ENCODE measurements at regions not wholly inside any gene's neighbourhood (a gene's known extent, or its start where the extent isn't known, plus 50 kb on each side); places are given as distances from the start of the nearest gene placed in this dataset.

DNA sequence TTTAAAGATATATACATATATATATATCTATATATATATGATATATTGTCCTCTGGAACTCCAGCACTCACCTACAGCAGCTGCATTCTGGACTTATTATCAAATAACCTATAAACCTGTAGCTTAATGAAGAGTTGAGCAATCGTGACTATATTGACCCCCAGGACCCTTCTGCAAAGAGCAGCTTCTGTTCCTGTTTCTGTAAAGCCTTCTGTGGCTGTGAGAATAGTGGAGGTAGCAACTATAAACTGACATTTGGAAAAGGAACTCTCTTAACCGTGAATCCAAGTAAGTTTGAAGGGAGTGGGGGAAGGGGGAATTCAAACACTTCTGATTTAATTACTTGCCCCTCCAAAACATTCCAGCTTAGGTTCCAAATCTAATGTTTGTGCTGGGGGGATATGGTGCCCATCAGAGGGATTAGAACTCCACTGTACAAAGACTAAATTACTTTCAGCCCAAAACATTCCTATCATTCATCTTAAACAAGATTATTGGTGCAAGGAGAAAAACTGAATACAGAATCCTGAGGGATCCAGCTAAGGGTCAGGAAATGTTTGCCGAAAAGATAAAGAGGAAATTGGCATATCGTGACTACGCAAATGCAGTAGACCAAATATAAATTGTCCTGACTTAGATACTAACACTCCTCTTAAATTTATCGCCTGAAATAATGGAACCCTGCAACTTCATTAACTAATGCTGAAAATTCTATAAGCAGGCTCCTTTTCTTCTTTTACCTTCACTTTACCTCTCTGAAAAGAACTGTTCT is 106.1 kb downstream of the DAD1 start:
- H3K36me3 Mint-ChIP-seq (ENCODE audit: insufficient read depth, unreplicated experiment), result no peaks in the 10 kb centered on the region
- H3K27ac Mint-ChIP-seq (ENCODE audit: unreplicated experiment), result no peak overlapping the region
- H3K27me3 Mint-ChIP-seq (ENCODE audit: unreplicated experiment), result peaks cover 75% of the 10 kb centered on the region
- no TSS peak for BruUV-seq (replicated peaks)
- no peaks in the 10 kb centered on the region for H3K4me1 Mint-ChIP-seq (ENCODE audit: low read depth, unreplicated experiment)
- H3K4me3 Mint-ChIP-seq (ENCODE audit: low read depth, unreplicated experiment), result no peak overlapping the region
- no peak for DNase-seq
- H3K9me3 Mint-ChIP-seq (ENCODE audit: low read depth, unreplicated experiment), result no peaks in the 10 kb centered on the region
- intact Hi-C loops (cut with micrococcal nuclease; ENCODE audit: unreplicated experiment), result no loop called here
- TF ChIP-seq, protein P1, sequence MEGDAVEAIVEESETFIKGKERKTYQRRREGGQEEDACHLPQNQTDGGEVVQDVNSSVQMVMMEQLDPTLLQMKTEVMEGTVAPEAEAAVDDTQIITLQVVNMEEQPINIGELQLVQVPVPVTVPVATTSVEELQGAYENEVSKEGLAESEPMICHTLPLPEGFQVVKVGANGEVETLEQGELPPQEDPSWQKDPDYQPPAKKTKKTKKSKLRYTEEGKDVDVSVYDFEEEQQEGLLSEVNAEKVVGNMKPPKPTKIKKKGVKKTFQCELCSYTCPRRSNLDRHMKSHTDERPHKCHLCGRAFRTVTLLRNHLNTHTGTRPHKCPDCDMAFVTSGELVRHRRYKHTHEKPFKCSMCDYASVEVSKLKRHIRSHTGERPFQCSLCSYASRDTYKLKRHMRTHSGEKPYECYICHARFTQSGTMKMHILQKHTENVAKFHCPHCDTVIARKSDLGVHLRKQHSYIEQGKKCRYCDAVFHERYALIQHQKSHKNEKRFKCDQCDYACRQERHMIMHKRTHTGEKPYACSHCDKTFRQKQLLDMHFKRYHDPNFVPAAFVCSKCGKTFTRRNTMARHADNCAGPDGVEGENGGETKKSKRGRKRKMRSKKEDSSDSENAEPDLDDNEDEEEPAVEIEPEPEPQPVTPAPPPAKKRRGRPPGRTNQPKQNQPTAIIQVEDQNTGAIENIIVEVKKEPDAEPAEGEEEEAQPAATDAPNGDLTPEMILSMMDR (IDR thresholded peaks at IDR 0.05; ENCODE audit: unreplicated experiment), result no peak
- CTCF ChIA-PET, result no interaction called here

DNA sequence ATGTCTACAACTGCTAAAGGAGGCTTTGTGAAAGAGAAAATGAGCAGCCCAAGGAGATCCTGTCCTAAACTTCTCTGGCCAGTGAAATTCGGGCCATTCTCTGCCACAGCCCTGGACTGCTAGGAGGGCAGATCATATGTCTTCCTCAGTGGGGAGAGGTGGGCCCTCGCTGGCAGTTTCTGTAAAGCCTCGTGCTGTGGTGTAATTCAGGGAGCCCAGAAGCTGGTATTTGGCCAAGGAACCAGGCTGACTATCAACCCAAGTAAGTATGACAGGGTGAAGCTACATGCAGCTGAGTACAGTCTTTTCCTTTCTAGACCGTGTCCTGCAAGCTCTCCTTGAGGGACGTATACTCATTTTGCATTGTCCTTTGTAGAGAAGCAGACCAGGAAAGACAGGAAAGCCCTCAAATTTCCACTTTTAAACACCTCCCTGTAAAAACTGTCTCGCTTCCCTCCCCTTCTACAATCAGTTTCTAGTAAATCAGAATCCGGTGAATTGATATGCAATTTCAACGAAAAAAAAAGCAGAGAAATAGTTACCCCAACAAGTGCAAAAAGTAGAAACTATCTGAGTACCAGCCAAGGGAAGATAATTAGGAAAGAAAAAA is 106.8 kb downstream of the DAD1 start:
- TF ChIP-seq, protein P1 (IDR thresholded peaks at IDR 0.05; ENCODE audit: unreplicated experiment), result no peak
- H3K9me3 Mint-ChIP-seq (ENCODE audit: low read depth, unreplicated experiment), result no peaks in the 10 kb centered on the region
- CTCF ChIA-PET, result no interaction called here
- no TSS peak for BruUV-seq (replicated peaks)
- no peak overlapping the region for H3K27ac Mint-ChIP-seq (ENCODE audit: unreplicated experiment)
- H3K36me3 Mint-ChIP-seq (ENCODE audit: insufficient read depth, unreplicated experiment), result no peaks in the 10 kb centered on the region
- no peak overlapping the region for H3K4me3 Mint-ChIP-seq (ENCODE audit: low read depth, unreplicated experiment)
- no peaks in the 10 kb centered on the region for H3K4me1 Mint-ChIP-seq (ENCODE audit: low read depth, unreplicated experiment)
- intact Hi-C loops (cut with micrococcal nuclease; ENCODE audit: unreplicated experiment), result no loop called here
- H3K27me3 Mint-ChIP-seq (ENCODE audit: unreplicated experiment), result peaks cover 67% of the 10 kb centered on the region
- no peak for DNase-seq

DNA sequence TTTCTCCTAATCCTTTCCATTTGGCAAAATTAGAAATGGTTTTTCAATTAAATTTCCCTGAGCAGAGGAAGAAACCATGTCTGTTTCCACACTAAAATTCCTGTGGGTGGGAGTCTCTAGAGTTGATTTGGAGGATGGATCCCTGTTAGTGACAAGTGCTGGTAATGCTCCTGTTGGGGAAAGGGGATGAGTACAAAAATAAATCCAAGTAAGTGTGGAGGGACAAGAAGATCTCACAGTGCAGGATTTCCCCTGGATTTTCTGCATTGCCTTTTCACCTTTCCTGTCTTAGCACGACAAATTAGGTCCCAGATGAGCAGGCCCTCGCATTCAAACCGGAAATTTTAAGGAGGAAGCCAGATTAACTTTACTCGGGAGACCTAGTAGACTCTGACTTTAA is 107.5 kb downstream of the DAD1 start:
- intact Hi-C loops (cut with micrococcal nuclease; ENCODE audit: unreplicated experiment), result no loop called here
- TF ChIP-seq, protein P1 (IDR thresholded peaks at IDR 0.05; ENCODE audit: unreplicated experiment), result no peak
- Mint-ChIP-seq H3K36me3 (ENCODE audit: insufficient read depth, unreplicated experiment) (no peaks in the 10 kb centered on the region), H3K4me1 (ENCODE audit: low read depth, unreplicated experiment) (no peaks in the 10 kb centered on the region), H3K4me3 (ENCODE audit: low read depth, unreplicated experiment) (no peak overlapping the region), H3K9me3 (ENCODE audit: low read depth, unreplicated experiment) (no peaks in the 10 kb centered on the region), H3K27me3 (ENCODE audit: unreplicated experiment) (peaks cover 61% of the 10 kb centered on the region), H3K27ac (ENCODE audit: unreplicated experiment) (no peak overlapping the region)
- no TSS peak for BruUV-seq (replicated peaks)
- CTCF ChIA-PET, result no interaction called here
- DNase-seq, result no peak

DNA sequence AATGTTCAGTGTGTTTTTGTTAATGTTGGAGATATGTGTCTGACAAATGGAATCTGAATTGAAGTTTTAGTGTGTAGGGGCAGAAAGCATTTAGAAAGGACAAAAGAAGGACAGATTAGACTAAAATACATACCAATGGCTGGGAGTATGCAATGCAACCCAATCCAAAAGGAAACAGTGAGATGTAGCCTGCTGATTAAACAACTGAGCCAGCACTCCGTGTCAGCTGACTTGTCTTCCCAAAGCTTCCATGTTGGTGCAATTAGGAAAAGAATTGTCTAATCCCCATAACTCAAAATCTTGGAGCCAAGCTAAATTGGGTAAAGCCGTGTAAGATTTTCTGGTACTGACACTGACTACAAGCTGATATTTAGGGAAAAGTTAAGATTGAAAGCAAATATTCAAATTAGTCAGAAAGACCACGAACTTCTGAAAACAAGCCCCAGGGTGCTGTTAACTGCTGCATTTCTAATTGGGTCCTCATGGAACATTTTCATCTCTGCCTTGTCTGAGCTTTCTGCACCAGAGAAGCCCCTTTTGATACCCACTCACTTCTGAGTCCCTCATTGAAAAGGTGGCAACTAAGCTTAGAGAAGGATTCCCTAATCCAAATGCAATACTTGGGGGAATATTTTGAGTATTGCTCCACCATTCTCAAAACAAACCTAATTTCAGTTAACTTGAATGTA is 109.1 kb downstream of the DAD1 start:
- Mint-ChIP-seq H3K27ac (ENCODE audit: unreplicated experiment) (no peak overlapping the region), H3K4me1 (ENCODE audit: low read depth, unreplicated experiment) (peaks cover 3% of the 10 kb centered on the region), H3K27me3 (ENCODE audit: unreplicated experiment) (peaks cover 45% of the 10 kb centered on the region), H3K9me3 (ENCODE audit: low read depth, unreplicated experiment) (no peaks in the 10 kb centered on the region), H3K4me3 (ENCODE audit: low read depth, unreplicated experiment) (no peak overlapping the region), H3K36me3 (ENCODE audit: insufficient read depth, unreplicated experiment) (no peaks in the 10 kb centered on the region)
- TF ChIP-seq, protein P1 (IDR thresholded peaks at IDR 0.05; ENCODE audit: unreplicated experiment), result no peak
- CTCF ChIA-PET, result interaction anchor here (1.1 kb wide), 1 partner anchor 10 kb away, joined by 3 read pairs; no protein-coding TSS in a partner anchor
- intact Hi-C loops (cut with micrococcal nuclease; ENCODE audit: unreplicated experiment), result no loop called here
- BruUV-seq (replicated peaks), result no TSS peak
- DNase-seq, result no peak

Measured in Calu3 (cell line).